ENCODE measurements at regions not wholly inside any gene's neighbourhood (a gene's known extent, or its start where the extent isn't known, plus 50 kb on each side); places are given as distances from the start of the nearest gene placed in this dataset.

- no peak overlapping the region for H3K27ac ChIP-seq
- no peaks in the 10 kb centered on the region for H3K4me1 ChIP-seq (replicated peaks)
- 87% methylated on average over 4 of the region's 4 CpGs for WGBS
- intact Hi-C loops (cut with DNase I): no loop called here
- no peak for DNase-seq (ENCODE audit: low spot score)
- no peaks in the 10 kb centered on the region for H3K27me3 ChIP-seq (replicated peaks; ENCODE audit: insufficient read depth)
- no peaks in the 10 kb centered on the region for H3K9me3 ChIP-seq
- H3K4me3 ChIP-seq: no peak overlapping the region
- H3K36me3 ChIP-seq: no peaks in the 10 kb centered on the region
- TF ChIP-seq POLR2AphosphoS5 (IDR thresholded peaks at IDR 0.05) (no peak), CTCF (IDR thresholded peaks at IDR 0.05) (no peak), POLR2A (IDR thresholded peaks at IDR 0.05) (no peak)
Observed at GRCh38 chr11:119880143-119880542, 151.1 kb upstream of the NECTIN1 start.

- H3K4me3 ChIP-seq: no peak overlapping the region
- WGBS: 74% methylated on average over 6 of the region's 6 CpGs
- H3K9me3 ChIP-seq: no peaks in the 10 kb centered on the region
- no peaks in the 10 kb centered on the region for H3K27me3 ChIP-seq (replicated peaks; ENCODE audit: insufficient read depth)
- no peak for DNase-seq (ENCODE audit: low spot score)
- H3K27ac ChIP-seq: no peak overlapping the region
- no peaks in the 10 kb centered on the region for H3K4me1 ChIP-seq (replicated peaks)
- TF ChIP-seq CTCF (IDR thresholded peaks at IDR 0.05) (no peak), POLR2AphosphoS5 (IDR thresholded peaks at IDR 0.05) (no peak), POLR2A (IDR thresholded peaks at IDR 0.05) (no peak)
- intact Hi-C loops (cut with DNase I): no loop called here
- H3K36me3 ChIP-seq: no peaks in the 10 kb centered on the region
Observed at GRCh38 chr11:119878990-119879389, 150.0 kb upstream of the NECTIN1 start.

GRCh38 chr11:119876841-119877240, 147.8 kb upstream of the NECTIN1 start:
- Histone ChIP-seq H3K36me3 (no peaks in the 10 kb centered on the region), H3K27me3 (replicated peaks; ENCODE audit: insufficient read depth) (no peaks in the 10 kb centered on the region), H3K4me1 (replicated peaks) (no peaks in the 10 kb centered on the region), H3K4me3 (no peak overlapping the region), H3K27ac (no peak overlapping the region), H3K9me3 (no peaks in the 10 kb centered on the region)
- no peak for TF ChIP-seq CTCF (IDR thresholded peaks at IDR 0.05)
- TF ChIP-seq POLR2AphosphoS5 (IDR thresholded peaks at IDR 0.05): no peak
- no peak for TF ChIP-seq POLR2A (IDR thresholded peaks at IDR 0.05)
- DNase-seq (ENCODE audit: low spot score): no peak
- intact Hi-C loops (cut with DNase I): no loop called here
- 90% methylated on average over 12 of the region's 12 CpGs for WGBS

GRCh38 chr11:119875841-119876600, 147.0 kb upstream of the NECTIN1 start:
- no peaks in the 10 kb centered on the region for H3K27me3 ChIP-seq (replicated peaks; ENCODE audit: insufficient read depth)
- H3K27ac ChIP-seq: no peak overlapping the region
- TF ChIP-seq CTCF (IDR thresholded peaks at IDR 0.05) (no peak), POLR2AphosphoS5 (IDR thresholded peaks at IDR 0.05) (no peak)
- H3K4me1 ChIP-seq (replicated peaks): no peaks in the 10 kb centered on the region
- no peak for DNase-seq (ENCODE audit: low spot score)
- no peaks in the 10 kb centered on the region for H3K36me3 ChIP-seq
- H3K4me3 ChIP-seq: no peak overlapping the region
- intact Hi-C loops (cut with DNase I): no loop called here
- WGBS: 78% methylated on average over 6 of the region's 7 CpGs
- no peaks in the 10 kb centered on the region for H3K9me3 ChIP-seq

GRCh38 chr11:119874660-119875238, 145.7 kb upstream of the NECTIN1 start:
- no peaks in the 10 kb centered on the region for H3K4me1 ChIP-seq (replicated peaks)
- no peaks in the 10 kb centered on the region for H3K27me3 ChIP-seq (replicated peaks; ENCODE audit: insufficient read depth)
- intact Hi-C loops (cut with DNase I): no loop called here
- H3K4me3 ChIP-seq: no peak overlapping the region
- no peak for DNase-seq (ENCODE audit: low spot score)
- no peaks in the 10 kb centered on the region for H3K36me3 ChIP-seq
- H3K9me3 ChIP-seq: no peaks in the 10 kb centered on the region
- TF ChIP-seq POLR2AphosphoS5 (IDR thresholded peaks at IDR 0.05) (no peak), CTCF (IDR thresholded peaks at IDR 0.05) (no peak), POLR2A (IDR thresholded peaks at IDR 0.05) (no peak)
- no peak overlapping the region for H3K27ac ChIP-seq
- 70% methylated on average over 14 of the region's 15 CpGs for WGBS

Measured in prostate gland (tissue), 2 donors.